ENCODE measurements at regions not wholly inside any gene's neighbourhood (a gene's known extent, or its start where the extent isn't known, plus 50 kb on each side); places are given as distances from the start of the nearest gene placed in this dataset.

- Histone ChIP-seq H3K9ac (ENCODE audit: low read length) (no peak overlapping the region), H2AFZ (ENCODE audit: insufficient read depth, low read depth, low read length, poor library complexity, severe bottlenecking) (no peak overlapping the region), H3K27me3 (replicated peaks in 1 of 4; ENCODE audit: control extremely low read depth in 1 of 4, control insufficient read depth in 3 of 4, insufficient read depth in 4 of 4, low read length in 3 of 4) (no peaks in the 10 kb centered on the region), H4K20me1 (ENCODE audit: control insufficient read depth, insufficient read depth, low read length, poor library complexity, severe bottlenecking) (no peaks in the 10 kb centered on the region), H3K27ac (ENCODE audit: low read length in 2 of 2) (no peak overlapping the region), H3K4me3 (ENCODE audit: control extremely low read depth in 1 of 5, extremely low read depth in 1 of 5, insufficient read depth in 1 of 5, low read depth in 2 of 5, low read length in 4 of 5) (no peak overlapping the region), H3K9me3 (ENCODE audit: control extremely low read depth in 1 of 3, control insufficient read depth in 2 of 3, insufficient read depth in 1 of 3, low read length in 2 of 3) (no peaks in the 10 kb centered on the region), H3K4me1 (ENCODE audit: control insufficient read depth in 2 of 2, insufficient read depth in 2 of 2, low read length in 2 of 2) (peaks cover 12 to 13% of the 10 kb centered on the region in 2 donors), H3K36me3 (replicated peaks in 1 of 2; ENCODE audit: control extremely low read depth in 1 of 2, control insufficient read depth in 1 of 2, extremely low read depth in 1 of 2, insufficient read depth in 2 of 2, low read length in 1 of 2) (no peaks in the 10 kb centered on the region), H3K79me2 (ENCODE audit: control insufficient read depth, insufficient read depth, low read length) (no peaks in the 10 kb centered on the region), H3K4me2 (replicated peaks; ENCODE audit: low read depth, low read length, poor library complexity, severe bottlenecking) (no peak overlapping the region)
- Mint-ChIP-seq H3K9me3 (ENCODE audit: insufficient read depth) (peaks cover 3% of the 10 kb centered on the region), H3K27me3 (no peaks in the 10 kb centered on the region), H3K4me1 (peaks cover 18% of the 10 kb centered on the region), H3K27ac (no peak overlapping the region), H3K4me3 (no peak overlapping the region)
- DNase-seq (no peak), ATAC-seq (ENCODE audit: low read depth) (no peak)
- ChIA-PET POLR2A (no interaction called here), CTCF (no interaction called here)
- TF ChIP-seq, protein P1, sequence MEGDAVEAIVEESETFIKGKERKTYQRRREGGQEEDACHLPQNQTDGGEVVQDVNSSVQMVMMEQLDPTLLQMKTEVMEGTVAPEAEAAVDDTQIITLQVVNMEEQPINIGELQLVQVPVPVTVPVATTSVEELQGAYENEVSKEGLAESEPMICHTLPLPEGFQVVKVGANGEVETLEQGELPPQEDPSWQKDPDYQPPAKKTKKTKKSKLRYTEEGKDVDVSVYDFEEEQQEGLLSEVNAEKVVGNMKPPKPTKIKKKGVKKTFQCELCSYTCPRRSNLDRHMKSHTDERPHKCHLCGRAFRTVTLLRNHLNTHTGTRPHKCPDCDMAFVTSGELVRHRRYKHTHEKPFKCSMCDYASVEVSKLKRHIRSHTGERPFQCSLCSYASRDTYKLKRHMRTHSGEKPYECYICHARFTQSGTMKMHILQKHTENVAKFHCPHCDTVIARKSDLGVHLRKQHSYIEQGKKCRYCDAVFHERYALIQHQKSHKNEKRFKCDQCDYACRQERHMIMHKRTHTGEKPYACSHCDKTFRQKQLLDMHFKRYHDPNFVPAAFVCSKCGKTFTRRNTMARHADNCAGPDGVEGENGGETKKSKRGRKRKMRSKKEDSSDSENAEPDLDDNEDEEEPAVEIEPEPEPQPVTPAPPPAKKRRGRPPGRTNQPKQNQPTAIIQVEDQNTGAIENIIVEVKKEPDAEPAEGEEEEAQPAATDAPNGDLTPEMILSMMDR (IDR thresholded peaks at IDR 0.05): no peak
- TF ChIP-seq EZH2 (IDR thresholded peaks at IDR 0.05; ENCODE audit: borderline replicate concordance, insufficient read depth, low read depth, low read length, poor library complexity, severe bottlenecking): no peak
- no CpG with 5 or more reads among the region's 1 CpG for WGBS (ENCODE audit: insufficient coverage)
- intact Hi-C loops (cut with micrococcal nuclease): no loop called here
Measured at GRCh38 chr10:88023676-88024075, 160.3 kb downstream of the PTEN start.

DNA sequence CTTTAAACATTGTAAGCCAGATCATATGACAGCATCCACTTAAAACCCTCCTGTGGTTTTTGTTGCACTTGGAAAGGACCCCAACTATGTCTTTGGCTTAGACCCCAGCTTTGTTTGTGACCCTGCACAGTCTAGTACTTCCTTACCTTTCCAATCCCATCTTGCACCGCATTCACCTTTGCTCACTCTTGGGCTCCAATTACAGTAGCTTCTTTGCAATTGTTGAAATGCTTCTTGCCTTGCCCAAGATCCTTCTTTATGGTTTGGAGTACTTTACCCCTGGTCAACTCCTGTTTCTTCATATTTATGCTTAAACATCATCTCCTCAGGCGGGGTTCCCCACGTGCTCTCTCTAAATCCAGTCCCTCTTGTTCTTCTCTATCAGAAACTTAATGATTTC lies 162.6 kb downstream of the PTEN start:
- CTCF ChIA-PET: interaction anchor here (0.6 to 1.6 kb wide), 2 partner anchors 82 to 1343 kb away, joined by 3 to 6 read pairs; no protein-coding TSS in a partner anchor
- no peak for ATAC-seq (ENCODE audit: low read depth)
- H3K27me3 Mint-ChIP-seq: no peaks in the 10 kb centered on the region
- Histone ChIP-seq H3K4me1 (ENCODE audit: control insufficient read depth in 2 of 2, insufficient read depth in 2 of 2, low read length in 2 of 2) (peaks cover 12 to 13% of the 10 kb centered on the region in 2 donors), H3K27me3 (replicated peaks in 1 of 4; ENCODE audit: control extremely low read depth in 1 of 4, control insufficient read depth in 3 of 4, insufficient read depth in 4 of 4, low read length in 3 of 4) (no peaks in the 10 kb centered on the region), H3K4me2 (replicated peaks; ENCODE audit: low read depth, low read length, poor library complexity, severe bottlenecking) (no peak overlapping the region), H3K79me2 (ENCODE audit: control insufficient read depth, insufficient read depth, low read length) (no peaks in the 10 kb centered on the region), H4K20me1 (ENCODE audit: control insufficient read depth, insufficient read depth, low read length, poor library complexity, severe bottlenecking) (no peaks in the 10 kb centered on the region), H3K4me3 (ENCODE audit: control extremely low read depth in 1 of 5, extremely low read depth in 1 of 5, insufficient read depth in 1 of 5, low read depth in 2 of 5, low read length in 4 of 5) (no peak overlapping the region), H3K36me3 (replicated peaks in 1 of 2; ENCODE audit: control extremely low read depth in 1 of 2, control insufficient read depth in 1 of 2, extremely low read depth in 1 of 2, insufficient read depth in 2 of 2, low read length in 1 of 2) (no peaks in the 10 kb centered on the region), H2AFZ (ENCODE audit: insufficient read depth, low read depth, low read length, poor library complexity, severe bottlenecking) (no peak overlapping the region), H3K27ac (ENCODE audit: low read length in 2 of 2) (no peak overlapping the region), H3K9me3 (ENCODE audit: control extremely low read depth in 1 of 3, control insufficient read depth in 2 of 3, insufficient read depth in 1 of 3, low read length in 2 of 3) (no peaks in the 10 kb centered on the region), H3K9ac (ENCODE audit: low read length) (no peak overlapping the region)
- peaks cover 3% of the 10 kb centered on the region for H3K9me3 Mint-ChIP-seq (ENCODE audit: insufficient read depth)
- no peak for TF ChIP-seq EZH2 (IDR thresholded peaks at IDR 0.05; ENCODE audit: borderline replicate concordance, insufficient read depth, low read depth, low read length, poor library complexity, severe bottlenecking)
- TF ChIP-seq, protein P1 (IDR thresholded peaks at IDR 0.05): no peak
- peaks cover 20% of the 10 kb centered on the region for H3K4me1 Mint-ChIP-seq
- 94% methylated on average over 3 of the region's 3 CpGs for WGBS (ENCODE audit: insufficient coverage)
- intact Hi-C loops (cut with micrococcal nuclease): no loop called here
- no peak for DNase-seq
- no peak overlapping the region for H3K4me3 Mint-ChIP-seq
- no peak overlapping the region for H3K27ac Mint-ChIP-seq
- POLR2A ChIA-PET: no interaction called here

Data from B cell (primary cell).